GM19397 (cell line): ENCODE measurements at regions not wholly inside any gene's neighbourhood (a gene's known extent, or its start where the extent isn't known, plus 50 kb on each side); places are given as distances from the start of the nearest gene placed in this dataset.
"Not testable (repeated sequence)": the region's sequence is repeated elsewhere in the genome, so short reads cannot be mapped to it uniquely, and the experiment has no call there.

Source experiments
- ATAC-seq: cut with Tn5 transposase; IDR thresholded peaks from one replicate; pipeline ENCODE4 v1.9.1; 2021; ENCODE audit warnings: mild to moderate bottlenecking, moderate library complexity; ENCODE audit not compliant: unreplicated experiment

GRCh38 chr6:144471986-144472385 lies 186.9 kb downstream of the UTRN start:
- ATAC-seq, result no peak

GRCh38 chr6:144474290-144474689 lies 189.2 kb downstream of the UTRN start:
- ATAC-seq, result no peak

GRCh38 chr6:144474904-144475303 lies 189.8 kb downstream of the UTRN start:
- no peak for ATAC-seq

- ATAC-seq, result no peak
Observed at GRCh38 chr6:144475411-144475810, 190.3 kb downstream of the UTRN start.

GRCh38 chr6:144476286-144476685 lies 191.2 kb downstream of the UTRN start:
- ATAC-seq, result no peak

- ATAC-seq, result no peak
Observed at GRCh38 chr6:144477396-144477795, 192.3 kb downstream of the UTRN start.

- ATAC-seq, result no peak
Observed at GRCh38 chr6:144477856-144478255, 192.7 kb downstream of the UTRN start.

- ATAC-seq, result no peak
Observed at GRCh38 chr6:144478483-144478882, 193.3 kb downstream of the UTRN start.

GRCh38 chr6:144479991-144480390 lies 194.9 kb downstream of the UTRN start:
- ATAC-seq, result no peak

- ATAC-seq, result no peak
Observed at GRCh38 chr6:144480473-144480872, 195.3 kb downstream of the UTRN start.

GRCh38 chr6:144481527-144481926 lies 196.4 kb downstream of the UTRN start:
- no peak for ATAC-seq

GRCh38 chr6:144482142-144482541 lies 197.0 kb downstream of the UTRN start:
- ATAC-seq, result peak; percentile 69

GRCh38 chr6:144485531-144485930 lies 200.4 kb downstream of the UTRN start:
- ATAC-seq, result no peak

GRCh38 chr6:144488590-144488989 lies 203.5 kb downstream of the UTRN start:
- no peak for ATAC-seq

- ATAC-seq, result no peak
Observed at GRCh38 chr6:144493035-144493910, 208.1 kb downstream of the UTRN start.

- ATAC-seq, result not testable (repeated sequence)
Observed at GRCh38 chr6:144495076-144495475, 209.9 kb downstream of the UTRN start.

- ATAC-seq, result no peak
Observed at GRCh38 chr6:144497650-144498049, 212.5 kb downstream of the UTRN start.

GRCh38 chr6:144500892-144501291 lies 215.8 kb downstream of the UTRN start:
- no peak for ATAC-seq

GRCh38 chr6:144505214-144505613 lies 220.1 kb downstream of the UTRN start:
- not testable (repeated sequence) for ATAC-seq

GRCh38 chr6:144506051-144506450 lies 220.9 kb downstream of the UTRN start:
- not testable (repeated sequence) for ATAC-seq

- ATAC-seq, result not testable (repeated sequence)
Observed at GRCh38 chr6:144507772-144508312, 222.7 kb downstream of the UTRN start.

GRCh38 chr6:144510859-144511258 lies 225.7 kb downstream of the UTRN start:
- ATAC-seq, result no peak
